HepG2 (cell line): ENCODE measurements at regions not wholly inside any gene's neighbourhood (a gene's known extent, or its start where the extent isn't known, plus 50 kb on each side); places are given as distances from the start of the nearest gene placed in this dataset.

ENCODE experiments used
- ATAC-seq: fragments of 200-7000 bp; cut with Tn5 transposase; 3 replicates; pipeline ENCODE4 v1.9.1; 2020; ENCODE audit warnings: mild to moderate bottlenecking, moderate library complexity
- BruUV-seq: library from RNA; stranded (reverse); fragments of 400-500 nt; replicated peaks from 2 replicates; lab custom pipeline; 2021; lab: Mats Ljungman, UMichigan
- CTCF ChIA-PET: fragments of 300-600 bp; formaldehyde crosslinking; extraction: SDS; loops from one replicate; lab custom pipeline; 2021; ENCODE audit warnings: low total read pairs, inconsistent platforms, low intra/inter-chr PET ratio; lab: Yijun Ruan, JAX
- POLR2A ChIA-PET: fragments of 350-600 bp; sonication (Branson Sonifier 250); formaldehyde crosslinking; loops from one replicate; lab custom pipeline; 2020; ENCODE audit warnings: antibody characterized with exemption, inconsistent platforms; lab: Yijun Ruan, JAX
- DNase-seq: peaks from one replicate; pipeline ENCODE4 v3.0.0-alpha.2; 2015; ENCODE audit warnings: low spot score
- FAIRE-seq: peaks from 3 replicates; lab custom pipeline; 2011; peaks lifted over from hg19 to GRCh38; lab: Jason Lieb, UNC
- H2AFZ ChIP-seq: one replicate; pipeline ENCODE4 v1.6.1; 2011; ENCODE audit warnings: low read length, inconsistent platforms
- H3K27ac ChIP-seq: fragments of 300-600 bp; 3 replicates; pipeline ENCODE4 v1.8.0; 2011; ENCODE audit warnings: mixed run types, mild to moderate bottlenecking, mixed read lengths, low read length, inconsistent platforms; ENCODE audit not compliant: insufficient read depth; ENCODE audit errors: extremely low read length
- H3K27me3 ChIP-seq, 2 experiments: fragments of 200-600 bp in 1 of 2; 2 replicates in 1 of 2; 3 replicates in 1 of 2; pipeline versions ENCODE4 v1.6.0 to v1.8.0; 2011; ENCODE audit warnings: low read length in 2 of 2, mild to moderate bottlenecking in 2 of 2, moderate library complexity in 2 of 2, inconsistent platforms in 1 of 2; ENCODE audit not compliant: insufficient read depth in 2 of 2, control insufficient read depth in 1 of 2
- H3K36me3 ChIP-seq, 2 experiments: fragments of 200-600 bp in 1 of 2; replicated peaks in 1 of 2; 2 replicates in 1 of 2; 3 replicates in 1 of 2; pipeline versions ENCODE4 v1.5.1 to v1.8.0; 2011; ENCODE audit warnings: low read length in 2 of 2, inconsistent platforms in 1 of 2; ENCODE audit not compliant: insufficient read depth in 2 of 2, control insufficient read depth in 1 of 2
- H3K4me1 ChIP-seq: 2 replicates; pipeline ENCODE4 v1.5.1; 2012; ENCODE audit warnings: low read length, inconsistent platforms; ENCODE audit not compliant: insufficient read depth
- H3K4me2 ChIP-seq: 2 replicates; pipeline ENCODE4 v1.6.0; 2011; ENCODE audit warnings: low read depth, low read length, inconsistent platforms
- H3K4me3 ChIP-seq, 3 experiments: fragments of 200-600 bp in 1 of 3; sonication (generic), shearing (Covaris generic) in 1 of 3; replicated peaks in 1 of 3; 2 replicates each; pipeline ENCODE4 v1.5.1; 2011 to 2016; ENCODE audit warnings: low read length in 3 of 3, inconsistent platforms in 2 of 3, low read depth in 2 of 3, mild to moderate bottlenecking in 2 of 3, control low read depth in 1 of 3, mixed read lengths in 1 of 3; ENCODE audit not compliant: insufficient read depth in 1 of 3
- H3K79me2 ChIP-seq: one replicate; pipeline ENCODE4 v1.6.1; 2011; ENCODE audit warnings: low read length, inconsistent platforms; ENCODE audit not compliant: insufficient read depth
- H3K9ac ChIP-seq: 2 replicates; pipeline ENCODE4 v1.6.0; 2011; ENCODE audit warnings: mild to moderate bottlenecking, low read depth, low read length, inconsistent platforms; ENCODE audit not compliant: insufficient read depth
- H3K9me3 ChIP-seq: 2 replicates; pipeline ENCODE4 v1.5.1; 2012; ENCODE audit warnings: mild to moderate bottlenecking, low read length
- H4K20me1 ChIP-seq: 2 replicates; pipeline ENCODE4 v1.6.0; 2011; ENCODE audit warnings: inconsistent platforms, mild to moderate bottlenecking, low read length, moderate library complexity; ENCODE audit not compliant: insufficient read depth
- DMAP1 ChIP-seq: IDR thresholded peaks from 2 replicates; pipeline ENCODE4 v1.6.1; 2016
- E2F2 ChIP-seq: sonication (generic); formaldehyde crosslinking; IDR thresholded peaks from 2 replicates; pipeline ENCODE4 v1.4.0; 2020; ENCODE audit warnings: missing genetic modification reagents, borderline replicate concordance
- FOXP1 ChIP-seq, 2 experiments: fragments of 450-650 bp in 1 of 2; IDR thresholded peaks; 2 replicates each; pipeline ENCODE4 v1.6.1; 2017 to 2018; ENCODE audit warnings: antibody characterized with exemption in 1 of 2
- HMGA1 ChIP-seq: sonication (generic); formaldehyde crosslinking; conservative IDR thresholded peaks from 2 replicates; pipeline ENCODE4 v1.4.0; 2020; ENCODE audit warnings: missing genetic modification reagents
- MXD1 ChIP-seq: sonication (generic); formaldehyde crosslinking; IDR thresholded peaks from 2 replicates; pipeline ENCODE4 v1.4.0; 2020; ENCODE audit warnings: mild to moderate bottlenecking, missing genetic modification reagents
- MXD3 ChIP-seq: IDR thresholded peaks from 2 replicates; pipeline ENCODE4 v1.6.1; 2016; ENCODE audit warnings: mild to moderate bottlenecking, missing biosample characterization, missing genetic modification reagents
- ZEB1 ChIP-seq: IDR thresholded peaks from 2 replicates; pipeline ENCODE4 v1.6.1; 2012; ENCODE audit warnings: mild to moderate bottlenecking, low read depth, inconsistent platforms; ENCODE audit not compliant: insufficient replicate concordance
- ZGPAT ChIP-seq: IDR thresholded peaks from 2 replicates; pipeline ENCODE4 v1.6.1; 2016; ENCODE audit warnings: mild to moderate bottlenecking
- ZNF138 ChIP-seq: sonication (generic); formaldehyde crosslinking; IDR thresholded peaks from 2 replicates; pipeline ENCODE4 v1.5.0; 2020; ENCODE audit warnings: mild to moderate bottlenecking, low read depth, missing genetic modification reagents
- ZNF180 ChIP-seq: sonication (generic); formaldehyde crosslinking; IDR thresholded peaks from 2 replicates; pipeline ENCODE4 v1.4.0; 2020; ENCODE audit warnings: low read depth, missing genetic modification reagents, borderline replicate concordance
- ZNF274 ChIP-seq: sonication (generic); formaldehyde crosslinking; IDR thresholded peaks from 2 replicates; pipeline ENCODE4 v1.5.1; 2020; ENCODE audit warnings: mild to moderate bottlenecking, missing genetic modification reagents
- ZNF850 ChIP-seq: sonication (generic); formaldehyde crosslinking; conservative IDR thresholded peaks from 2 replicates; pipeline ENCODE4 v1.9.0; 2021; ENCODE audit warnings: mild to moderate bottlenecking, missing genetic modification reagents
- WGBS: methylation state at CpG from one replicate; pipeline ENCODE4 v1.1.6; 2017; ENCODE audit warnings: low lambda C conversion rate; 5-methylcytosine and 5-hydroxymethylcytosine counted together
- in situ Hi-C: cut with HindIII; loops from 2 replicates; pipeline ENCODE4 v1.10.0; 2017; ENCODE audit warnings: low pct_unique_long_range_greater_than_20kb; ENCODE audit not compliant: extremely low pct_ligation_motif_present
- intact Hi-C: fragments of 100-400 bp; cut with micrococcal nuclease; formaldehyde crosslinking; loops from one replicate; pipeline ENCODE4 v1.10.0; 2022; ENCODE audit not compliant: unreplicated experiment
- TF ChIP-seq, protein P1 (sequence below): IDR thresholded peaks from 2 replicates; pipeline ENCODE4 v1.6.1; 2016

GRCh38 chr6:130681028-130681427 lies 146.2 kb upstream of the SMLR1 start:
- no peaks in the 10 kb centered on the region for H3K27me3 ChIP-seq
- WGBS: 21% methylated on average over 1 of the region's 1 CpG

More at GRCh38 chr6:130681028-130681427, 146.2 kb upstream of the SMLR1 start:
- POLR2A ChIA-PET: interaction anchor here (0.7 kb wide), 1 partner anchor 21 kb away, joined by 3 read pairs; no protein-coding TSS in a partner anchor
- intact Hi-C loops: no loop called here
- no peaks in the 10 kb centered on the region for H4K20me1 ChIP-seq
- DNase-seq (no peak), ATAC-seq (no peak), FAIRE-seq (no peak)
- H3K36me3 ChIP-seq: no peaks in the 10 kb centered on the region
- H3K79me2 ChIP-seq: no peaks in the 10 kb centered on the region
- H3K4me1 ChIP-seq: no peaks in the 10 kb centered on the region
- no peak overlapping the region for H2AFZ ChIP-seq
- H3K4me2 ChIP-seq: no peak overlapping the region
- CTCF ChIA-PET: no interaction called here
- BruUV-seq: no TSS peak
- H3K9me3 ChIP-seq: no peaks in the 10 kb centered on the region
- H3K4me3 ChIP-seq: no peak overlapping the region
- in situ Hi-C loops: no loop called here
- no peak overlapping the region for H3K27ac ChIP-seq
- H3K9ac ChIP-seq: no peak overlapping the region
- TF ChIP-seq E2F2 (CRISPR knock-in tag) (no peak), HMGA1 (no peak), ZNF180 (CRISPR knock-in tag) (no peak), MXD1 (CRISPR knock-in tag) (no peak), MXD3 (CRISPR knock-in tag) (no peak), ZNF850 (CRISPR knock-in tag) (no peak), ZGPAT (CRISPR knock-in tag) (no peak), DMAP1 (CRISPR knock-in tag) (no peak), FOXP1 (IDR thresholded peaks at IDR 0.05) (no peak), FOXP1 (CRISPR knock-in tag; IDR thresholded peaks at IDR 0.05) (no peak), ZNF274 (no peak), ZNF138 (CRISPR knock-in tag) (no peak), ZEB1 (no peak)
- TF ChIP-seq, protein P1, sequence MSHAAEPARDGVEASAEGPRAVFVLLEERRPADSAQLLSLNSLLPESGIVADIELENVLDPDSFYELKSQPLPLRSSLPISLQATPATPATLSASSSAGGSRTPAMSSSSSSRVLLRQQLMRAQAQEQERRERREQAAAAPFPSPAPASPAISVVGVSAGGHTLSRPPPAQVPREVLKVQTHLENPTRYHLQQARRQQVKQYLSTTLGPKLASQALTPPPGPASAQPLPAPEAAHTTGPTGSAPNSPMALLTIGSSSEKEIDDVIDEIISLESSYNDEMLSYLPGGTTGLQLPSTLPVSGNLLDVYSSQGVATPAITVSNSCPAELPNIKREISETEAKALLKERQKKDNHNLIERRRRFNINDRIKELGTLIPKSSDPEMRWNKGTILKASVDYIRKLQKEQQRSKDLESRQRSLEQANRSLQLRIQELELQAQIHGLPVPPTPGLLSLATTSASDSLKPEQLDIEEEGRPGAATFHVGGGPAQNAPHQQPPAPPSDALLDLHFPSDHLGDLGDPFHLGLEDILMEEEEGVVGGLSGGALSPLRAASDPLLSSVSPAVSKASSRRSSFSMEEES (CRISPR knock-in tag): no peak
